Stimulated activated naive CD4-positive, alpha-beta T cell (primary cell): ENCODE measurements at regions not wholly inside any gene's neighbourhood (a gene's known extent, or its start where the extent isn't known, plus 50 kb on each side); places are given as distances from the start of the nearest gene placed in this dataset.
A peak's percentile ranks its signal among the peaks of the same experiment; 100 is the strongest.

Source experiments
- DNase-seq, 6 experiments: peaks; one replicate each; lab custom pipeline; 2025; lab: John Stamatoyannopoulos, UW

GRCh38 chr5:109917154-109917546 is 227.4 kb downstream of the MAN2A1 start:
- DNase-seq = no peak

- DNase-seq = no peak
These were observed 228.2 kb downstream of the MAN2A1 start for GRCh38 chr5:109917966-109918365.

- no peak for DNase-seq
These were observed 231.0 kb downstream of the MAN2A1 start for GRCh38 chr5:109920736-109921135.

GRCh38 chr5:109921735-109922380 is 232.1 kb downstream of the MAN2A1 start:
- peak; percentile 27 to 87 (median 70) for DNase-seq

GRCh38 chr5:109922381-109922995 is 232.8 kb downstream of the MAN2A1 start:
- DNase-seq = peak in 2 of 6 experiments; percentile 48 to 53

GRCh38 chr5:109923205-109923604 is 233.5 kb downstream of the MAN2A1 start:
- DNase-seq = no peak

- DNase-seq = no peak
These were observed 234.7 kb downstream of the MAN2A1 start for GRCh38 chr5:109924237-109925107.

GRCh38 chr5:109927639-109928038 is 237.9 kb downstream of the MAN2A1 start:
- DNase-seq = no peak

- DNase-seq = no peak
These were observed 238.3 kb downstream of the MAN2A1 start for GRCh38 chr5:109928046-109928445.

- DNase-seq = no peak
These were observed 239.1 kb downstream of the MAN2A1 start for GRCh38 chr5:109928811-109929210.

- DNase-seq = no peak
These were observed 239.6 kb downstream of the MAN2A1 start for GRCh38 chr5:109929376-109929775.

- no peak for DNase-seq
These were observed 240.2 kb downstream of the MAN2A1 start for GRCh38 chr5:109929911-109930310.

GRCh38 chr5:109931049-109931780 is 241.5 kb downstream of the MAN2A1 start:
- no peak for DNase-seq

GRCh38 chr5:109935833-109936490 is 246.2 kb downstream of the MAN2A1 start:
- no peak for DNase-seq

- no peak for DNase-seq
These were observed 247.3 kb downstream of the MAN2A1 start for GRCh38 chr5:109936996-109937395.

- DNase-seq = no peak
These were observed 248.2 kb downstream of the MAN2A1 start for GRCh38 chr5:109937951-109938350.

GRCh38 chr5:109938453-109938852 is 248.7 kb downstream of the MAN2A1 start:
- DNase-seq = no peak

GRCh38 chr5:109939116-109939682 is 249.5 kb downstream of the MAN2A1 start:
- DNase-seq = no peak

GRCh38 chr5:109942646-109943045 is 252.9 kb downstream of the MAN2A1 start:
- no peak for DNase-seq

GRCh38 chr5:109943701-109944235 is 254.0 kb downstream of the MAN2A1 start:
- DNase-seq = no peak

- no peak for DNase-seq
These were observed 254.7 kb downstream of the MAN2A1 start for GRCh38 chr5:109944461-109944860.
